ENCODE measurements at regions not wholly inside any gene's neighbourhood (a gene's known extent, or its start where the extent isn't known, plus 50 kb on each side); places are given as distances from the start of the nearest gene placed in this dataset.

DNA sequence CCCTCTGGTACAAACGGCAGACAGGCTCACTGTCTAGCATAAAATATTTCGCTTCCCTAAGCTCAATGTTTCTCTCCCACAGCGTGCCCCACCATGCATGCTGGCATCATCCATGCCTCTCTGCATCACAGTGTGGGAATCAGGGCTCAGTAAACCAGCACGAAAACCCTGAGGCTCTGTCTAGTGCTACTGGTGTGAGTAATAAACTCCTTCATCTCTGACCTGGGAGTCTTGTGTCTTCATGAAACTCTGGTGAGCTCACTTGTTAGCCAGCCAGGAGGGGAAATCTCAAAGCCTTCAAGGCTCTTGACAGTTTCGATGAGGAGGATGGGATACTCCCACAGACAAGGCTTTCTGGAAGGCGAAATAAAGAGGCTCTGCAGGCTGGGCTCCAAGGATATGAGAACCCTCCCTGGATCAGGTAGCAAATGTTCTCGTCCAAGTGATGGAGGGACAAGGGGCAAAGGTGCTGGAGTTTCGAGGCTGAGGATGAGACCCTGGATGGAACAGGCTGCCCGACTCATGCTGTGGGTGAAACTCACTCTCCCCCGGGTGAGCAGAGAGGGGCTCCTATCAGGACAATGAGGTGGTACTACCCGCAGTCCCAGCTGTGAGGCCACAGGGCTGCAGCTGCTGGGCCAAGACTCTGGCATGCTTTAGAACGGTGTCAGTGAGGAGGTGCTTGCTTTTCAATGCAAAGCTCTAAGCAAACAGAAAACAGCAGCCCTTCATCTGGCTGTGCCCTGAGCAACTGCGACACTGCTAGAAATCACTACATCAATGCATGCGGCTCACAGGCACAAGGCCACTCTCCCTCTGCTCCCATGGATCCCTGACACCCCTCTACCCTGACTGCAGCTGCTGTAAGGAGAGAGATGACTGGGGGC is 69.3 kb downstream of the SHANK2 start:
- DNase-seq: no peak

GRCh38 chr11:71181566-71181965 is 70.8 kb downstream of the SHANK2 start:
- WGBS, 4 donors: 81 to 87% (median 87%) methylated on average over 10 to 14 of the region's 14 CpGs
- no peaks in the 10 kb centered on the region for H3K27me3 ChIP-seq
- no peak overlapping the region for H3K27ac ChIP-seq
- peaks cover 0 to 7% (median 0%) of the 10 kb centered on the region in 3 donors for H3K9me3 ChIP-seq (replicated peaks in 1 of 3)
- no peaks in the 10 kb centered on the region for H3K4me1 ChIP-seq (replicated peaks in 1 of 2)
- no peak for TF ChIP-seq POLR2A (IDR thresholded peaks at IDR 0.05)
- TF ChIP-seq, protein P1, sequence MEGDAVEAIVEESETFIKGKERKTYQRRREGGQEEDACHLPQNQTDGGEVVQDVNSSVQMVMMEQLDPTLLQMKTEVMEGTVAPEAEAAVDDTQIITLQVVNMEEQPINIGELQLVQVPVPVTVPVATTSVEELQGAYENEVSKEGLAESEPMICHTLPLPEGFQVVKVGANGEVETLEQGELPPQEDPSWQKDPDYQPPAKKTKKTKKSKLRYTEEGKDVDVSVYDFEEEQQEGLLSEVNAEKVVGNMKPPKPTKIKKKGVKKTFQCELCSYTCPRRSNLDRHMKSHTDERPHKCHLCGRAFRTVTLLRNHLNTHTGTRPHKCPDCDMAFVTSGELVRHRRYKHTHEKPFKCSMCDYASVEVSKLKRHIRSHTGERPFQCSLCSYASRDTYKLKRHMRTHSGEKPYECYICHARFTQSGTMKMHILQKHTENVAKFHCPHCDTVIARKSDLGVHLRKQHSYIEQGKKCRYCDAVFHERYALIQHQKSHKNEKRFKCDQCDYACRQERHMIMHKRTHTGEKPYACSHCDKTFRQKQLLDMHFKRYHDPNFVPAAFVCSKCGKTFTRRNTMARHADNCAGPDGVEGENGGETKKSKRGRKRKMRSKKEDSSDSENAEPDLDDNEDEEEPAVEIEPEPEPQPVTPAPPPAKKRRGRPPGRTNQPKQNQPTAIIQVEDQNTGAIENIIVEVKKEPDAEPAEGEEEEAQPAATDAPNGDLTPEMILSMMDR (IDR thresholded peaks at IDR 0.05): no peak
- no peaks in the 10 kb centered on the region for H3K36me3 ChIP-seq (replicated peaks in 1 of 2)
- no peak for DNase-seq
- intact Hi-C loops (cut with DNase I): no loop called here
- H3K4me3 ChIP-seq: no peak overlapping the region

More for the DNA sequence above, 69.3 kb downstream of the SHANK2 start:
- Histone ChIP-seq H3K27ac (no peak overlapping the region), H3K4me3 (no peak overlapping the region), H3K9me3 (replicated peaks in 1 of 3) (no peaks in the 10 kb centered on the region), H3K36me3 (replicated peaks in 1 of 2) (no peaks in the 10 kb centered on the region), H3K27me3 (no peaks in the 10 kb centered on the region), H3K4me1 (replicated peaks in 1 of 2) (no peaks in the 10 kb centered on the region)
- WGBS, 4 donors: 78 to 84% (median 80%) methylated on average over 11 to 14 of the region's 14 CpGs
- TF ChIP-seq, protein P1 (IDR thresholded peaks at IDR 0.05): no peak
- no peak for TF ChIP-seq POLR2A (IDR thresholded peaks at IDR 0.05)
- intact Hi-C loops (cut with DNase I): no loop called here

DNA sequence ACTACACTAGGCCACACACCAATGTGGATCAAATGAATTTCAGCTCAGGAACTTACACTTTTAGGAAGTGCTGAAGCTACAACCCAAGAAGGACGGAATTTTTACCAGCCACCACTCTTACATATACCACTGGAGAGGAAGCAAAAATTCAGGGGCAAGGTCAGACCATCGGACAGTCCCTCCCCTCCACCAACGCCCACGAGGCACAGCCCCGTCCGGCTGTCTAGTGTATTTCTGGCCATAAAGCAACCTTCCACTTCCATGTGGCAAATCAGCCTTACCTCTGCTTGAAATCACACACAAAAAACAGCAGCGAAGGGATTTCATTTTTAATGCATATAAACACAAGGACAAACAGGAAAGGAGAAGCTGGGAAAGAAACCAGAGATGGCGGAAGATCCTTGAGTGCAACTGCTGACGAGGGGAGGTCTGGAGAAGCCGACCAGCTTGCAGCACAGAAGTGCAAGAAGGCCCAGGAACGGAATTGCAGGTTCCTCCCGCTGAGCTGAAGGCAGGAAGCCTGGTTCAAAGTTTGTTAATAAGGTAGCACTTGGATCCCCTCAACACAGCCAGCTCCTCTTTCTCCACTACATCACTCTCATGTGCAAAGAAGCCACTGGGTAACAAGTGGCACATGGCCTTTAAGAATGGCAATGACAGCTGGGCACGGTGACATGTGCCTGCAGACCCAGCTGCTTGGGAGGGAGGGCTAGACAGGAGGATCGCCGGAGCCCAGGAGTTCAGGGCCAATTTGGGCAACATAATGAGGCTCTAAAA is 71.5 kb downstream of the SHANK2 start:
- no peak overlapping the region for H3K4me3 ChIP-seq
- H3K27me3 ChIP-seq: no peaks in the 10 kb centered on the region
- TF ChIP-seq POLR2A (IDR thresholded peaks at IDR 0.05): no peak
- TF ChIP-seq, protein P1 (IDR thresholded peaks at IDR 0.05): no peak
- no peaks in the 10 kb centered on the region for H3K36me3 ChIP-seq (replicated peaks in 1 of 2)
- no peaks in the 10 kb centered on the region for H3K4me1 ChIP-seq (replicated peaks in 1 of 2)
- intact Hi-C loops (cut with DNase I): no loop called here
- no peak overlapping the region for H3K27ac ChIP-seq
- peaks cover 0 to 12% (median 0%) of the 10 kb centered on the region in 3 donors for H3K9me3 ChIP-seq (replicated peaks in 1 of 3)
- WGBS, 4 donors: 58 to 71% (median 65%) methylated on average over 15 of the region's 15 CpGs
- DNase-seq: no peak

- Histone ChIP-seq H3K36me3 (replicated peaks in 1 of 2) (no peaks in the 10 kb centered on the region), H3K4me1 (replicated peaks in 1 of 2) (no peaks in the 10 kb centered on the region), H3K4me3 (no peak overlapping the region), H3K27ac (no peak overlapping the region), H3K9me3 (replicated peaks in 1 of 3) (peaks cover 0 to 12% (median 0%) of the 10 kb centered on the region in 3 donors), H3K27me3 (no peaks in the 10 kb centered on the region)
- intact Hi-C loops (cut with DNase I): no loop called here
- DNase-seq: no peak
- WGBS, 4 donors: 56 to 70% (median 64%) methylated on average over 10 of the region's 10 CpGs
- TF ChIP-seq, protein P1 (IDR thresholded peaks at IDR 0.05): no peak
- TF ChIP-seq POLR2A (IDR thresholded peaks at IDR 0.05): no peak
These were observed 72.3 kb downstream of the SHANK2 start for GRCh38 chr11:71179877-71180605.

Data from adrenal gland (tissue), 9 donors.